HG03175 (cell line): ENCODE measurements at regions not wholly inside any gene's neighbourhood (a gene's known extent, or its start where the extent isn't known, plus 50 kb on each side); places are given as distances from the start of the nearest gene placed in this dataset.
"Not testable (repeated sequence)": the region's sequence is repeated elsewhere in the genome, so short reads cannot be mapped to it uniquely, and the experiment has no call there.

Source experiments
- ATAC-seq: cut with Tn5 transposase; IDR thresholded peaks from one replicate; pipeline ENCODE4 v1.9.1; 2021; ENCODE audit warnings: mild to moderate bottlenecking, moderate library complexity; ENCODE audit not compliant: unreplicated experiment

DNA sequence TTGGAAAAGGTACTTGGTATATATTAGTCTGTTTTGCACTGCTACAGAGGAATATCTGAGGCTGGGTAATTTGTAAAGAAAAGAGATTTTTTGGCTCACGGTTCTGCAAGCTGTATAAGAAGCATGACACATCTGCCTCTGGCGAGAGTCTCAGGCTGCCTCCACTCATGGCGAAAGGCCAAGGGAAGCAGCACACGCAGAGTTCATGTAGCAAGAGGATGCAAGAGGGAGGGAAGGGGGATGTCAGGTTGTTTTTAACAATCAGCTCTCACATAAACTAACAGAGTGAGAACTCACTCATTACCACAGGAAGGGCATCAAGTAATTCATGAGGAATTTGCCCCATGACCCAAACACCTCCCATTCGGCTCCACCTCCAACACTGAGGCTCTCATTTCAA is 484.8 kb upstream of the DPP6 start:
- ATAC-seq = no peak

DNA sequence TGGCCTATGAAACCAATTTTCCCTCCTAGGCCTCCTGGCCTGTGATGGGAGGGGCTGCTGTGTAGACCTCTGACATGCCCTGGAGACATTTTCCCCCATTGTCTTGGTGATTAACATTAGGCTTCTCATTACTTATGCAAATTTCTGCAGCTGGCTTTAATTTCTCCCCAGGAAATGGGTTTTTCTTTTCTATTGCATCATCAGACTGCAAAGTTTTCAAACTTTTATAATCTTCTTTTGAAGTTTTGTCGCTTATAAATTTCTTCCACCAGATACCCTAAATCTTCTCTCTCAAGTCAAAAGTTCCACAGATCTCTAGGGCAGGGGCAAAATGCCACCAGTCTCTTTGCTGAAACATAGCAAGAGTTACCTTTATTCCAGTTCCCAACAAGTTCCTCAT is 482.7 kb upstream of the DPP6 start:
- ATAC-seq = not testable (repeated sequence)

DNA sequence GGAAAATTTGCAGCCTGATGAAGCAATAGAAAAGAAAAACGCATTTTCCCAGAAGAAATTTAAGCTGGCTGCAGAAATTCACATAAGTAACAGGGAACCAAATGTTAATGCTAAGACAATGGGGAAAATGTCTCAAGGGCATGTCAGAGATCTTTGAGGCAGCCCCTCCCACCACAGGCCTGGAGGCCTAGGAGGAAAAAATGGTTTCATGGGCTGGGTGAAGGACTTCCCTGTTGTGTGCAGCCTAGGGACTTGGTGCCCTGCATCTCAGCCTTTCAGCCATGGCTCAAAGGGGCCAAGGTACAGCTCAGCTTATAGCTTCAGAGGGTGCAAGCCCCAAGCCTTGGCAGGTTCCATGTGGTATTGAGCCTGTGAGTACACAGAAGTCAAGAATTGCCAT is 476.1 kb upstream of the DPP6 start:
- ATAC-seq = no peak

DNA sequence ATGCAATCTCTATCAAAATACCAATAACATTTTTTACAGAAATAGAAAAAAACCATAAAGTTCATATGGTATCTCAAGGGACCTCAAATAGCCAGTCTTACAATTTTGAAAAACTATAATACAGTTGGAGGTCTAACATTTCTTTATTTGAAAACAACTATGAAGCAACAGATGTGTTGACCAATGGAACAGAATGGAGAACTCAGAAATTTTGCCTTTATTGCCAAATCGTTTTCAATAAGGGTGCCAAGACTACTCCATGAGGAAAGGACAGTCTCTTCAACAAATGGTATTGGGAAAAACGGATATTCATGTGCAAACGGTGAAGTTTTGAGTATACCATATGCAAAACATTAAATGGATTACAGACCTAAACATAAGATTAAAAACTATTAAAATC is 470.8 kb upstream of the DPP6 start:
- ATAC-seq = no peak

DNA sequence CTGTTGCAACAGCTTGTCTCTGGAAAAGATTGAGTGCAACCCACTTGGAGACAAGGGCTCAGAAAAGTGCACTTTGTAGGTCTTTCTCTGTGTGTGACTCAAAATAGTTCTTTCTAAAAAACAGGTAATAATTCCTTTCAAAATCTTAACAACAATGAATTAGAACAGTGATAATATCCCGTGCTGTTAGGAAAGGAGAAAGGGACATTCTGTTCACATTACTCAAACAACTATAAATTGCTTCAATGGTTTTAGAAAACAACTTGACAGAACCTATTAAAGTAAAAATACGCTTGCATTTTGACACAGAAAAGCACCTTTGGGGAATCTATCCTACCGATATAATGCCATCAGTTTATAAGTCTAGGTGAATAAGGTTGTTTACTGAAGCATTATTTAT is 468.1 kb upstream of the DPP6 start:
- ATAC-seq = no peak

DNA sequence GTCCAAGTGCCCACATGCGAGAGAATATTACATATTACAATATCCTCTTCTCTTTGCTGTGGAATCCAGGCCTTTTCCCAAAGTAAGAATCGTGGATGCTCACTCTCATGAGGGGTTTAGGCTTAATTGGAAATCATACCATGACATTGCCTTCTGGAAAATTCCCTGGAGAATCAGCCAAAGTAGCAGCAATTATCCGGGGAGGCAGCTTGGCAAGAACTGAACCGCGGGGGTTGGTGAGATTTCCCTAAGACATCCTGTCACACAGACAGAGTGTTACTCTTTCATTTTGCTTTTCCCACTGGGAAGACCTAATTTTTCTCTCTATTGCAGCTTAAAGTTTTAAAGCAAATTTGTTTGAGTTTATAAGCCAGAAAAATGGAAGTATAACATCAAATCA is 463.6 kb upstream of the DPP6 start:
- ATAC-seq = no peak

DNA sequence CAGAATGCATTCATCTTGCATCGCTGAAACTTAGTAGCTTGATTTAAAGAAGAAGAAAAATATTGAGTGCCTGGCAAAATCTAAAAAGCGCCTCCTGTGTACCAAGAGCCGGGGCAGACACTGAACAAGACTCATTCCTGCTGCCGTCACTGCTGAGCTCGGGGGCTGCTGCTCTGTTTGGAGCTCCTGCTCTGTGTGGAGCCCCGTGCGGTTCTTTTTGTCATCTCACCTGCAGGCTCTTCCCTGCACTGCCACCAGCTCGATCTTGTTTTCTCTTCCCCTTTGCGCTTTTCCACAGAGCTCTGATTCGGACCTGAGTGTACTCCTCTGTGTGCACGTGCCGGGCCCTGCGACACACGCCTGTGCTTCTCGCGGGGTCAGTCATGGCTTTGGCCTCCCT is 462.1 kb upstream of the DPP6 start:
- no peak for ATAC-seq

DNA sequence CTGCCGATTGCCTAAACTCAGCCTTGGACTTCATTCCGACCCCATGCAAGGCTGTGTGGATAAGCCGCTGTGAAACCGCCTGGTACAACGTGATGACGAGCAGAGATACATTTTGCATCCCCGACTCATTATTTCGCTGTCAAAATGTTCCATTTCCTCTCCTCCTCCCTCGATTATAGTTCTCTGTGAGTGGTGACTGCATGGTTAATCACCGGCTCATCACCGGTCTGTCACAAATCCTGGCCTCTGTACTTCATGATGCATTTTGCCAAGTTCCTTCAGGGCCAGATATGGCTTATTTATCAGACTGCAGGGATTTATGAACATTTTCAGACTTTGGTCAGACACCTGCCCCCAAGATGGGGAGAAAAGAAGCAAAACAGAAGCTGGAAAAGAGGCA is 461.6 kb upstream of the DPP6 start:
- ATAC-seq = no peak

DNA sequence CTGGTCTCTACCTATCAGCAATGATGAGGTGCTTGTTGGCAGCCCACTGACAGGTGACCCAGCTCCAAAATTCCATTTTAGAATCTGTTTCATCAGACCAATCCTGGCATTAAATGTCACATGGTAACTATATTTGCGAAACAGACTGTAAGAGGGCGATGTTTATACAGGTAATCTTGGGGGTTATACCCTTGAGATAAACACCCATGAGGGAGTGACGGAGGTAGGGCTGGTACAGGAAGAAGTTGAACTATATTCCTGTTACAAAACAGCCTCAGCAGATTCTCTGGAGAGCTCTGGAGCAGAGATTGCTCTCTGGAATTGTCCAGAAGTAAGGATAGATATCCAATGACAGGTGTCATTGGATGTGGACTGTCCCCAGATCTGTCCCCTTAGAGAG is 444.8 kb upstream of the DPP6 start:
- ATAC-seq = no peak

DNA sequence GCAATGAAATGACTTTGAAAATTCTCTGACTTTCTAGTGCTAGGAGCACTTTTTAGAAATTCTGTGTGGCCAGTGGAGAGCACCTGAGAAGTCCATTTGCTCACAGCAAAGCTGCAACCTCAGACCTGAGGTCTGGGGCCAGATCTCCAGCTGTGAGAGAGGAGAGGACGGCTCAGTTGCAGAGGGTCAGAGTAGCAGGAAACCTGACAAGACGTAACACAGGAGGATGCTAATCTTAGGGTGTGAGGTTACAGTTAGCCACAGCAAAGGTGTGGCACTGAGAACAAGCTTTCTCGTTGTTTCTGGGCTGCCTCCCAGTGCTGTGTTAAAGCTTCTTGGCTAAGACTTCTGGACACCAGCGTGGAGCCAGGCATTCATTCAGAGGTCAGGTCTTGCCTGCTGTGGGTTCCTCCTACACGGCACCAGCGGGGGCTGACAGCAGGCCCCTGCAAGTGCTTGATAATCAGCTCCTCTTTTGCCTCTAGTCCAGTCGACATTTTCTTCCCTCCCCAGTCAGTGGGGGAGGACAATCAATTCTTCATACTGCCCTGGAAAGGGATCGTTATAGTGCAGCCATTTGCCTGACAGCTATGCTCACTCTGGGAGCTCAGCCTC is 435.4 kb upstream of the DPP6 start:
- ATAC-seq = no peak

DNA sequence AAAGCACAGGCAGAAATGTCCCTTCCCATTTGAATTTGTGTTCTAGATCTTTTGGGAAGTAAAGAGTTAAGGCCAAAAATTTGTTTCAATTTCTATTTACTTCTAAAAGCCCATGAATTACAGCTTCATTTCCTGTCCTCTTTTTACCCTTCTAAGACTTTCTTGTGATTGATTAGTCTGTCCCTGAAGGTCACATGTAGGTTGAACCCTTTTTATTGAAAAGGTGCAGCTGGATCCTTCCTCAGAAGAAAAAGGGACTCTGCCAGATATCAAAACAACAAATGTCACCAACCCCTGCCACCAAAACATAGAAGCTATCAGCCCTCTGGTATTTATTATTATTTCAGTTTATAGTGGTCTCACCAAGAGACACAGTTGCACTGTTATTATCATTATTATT is 424.9 kb upstream of the DPP6 start:
- no peak for ATAC-seq

DNA sequence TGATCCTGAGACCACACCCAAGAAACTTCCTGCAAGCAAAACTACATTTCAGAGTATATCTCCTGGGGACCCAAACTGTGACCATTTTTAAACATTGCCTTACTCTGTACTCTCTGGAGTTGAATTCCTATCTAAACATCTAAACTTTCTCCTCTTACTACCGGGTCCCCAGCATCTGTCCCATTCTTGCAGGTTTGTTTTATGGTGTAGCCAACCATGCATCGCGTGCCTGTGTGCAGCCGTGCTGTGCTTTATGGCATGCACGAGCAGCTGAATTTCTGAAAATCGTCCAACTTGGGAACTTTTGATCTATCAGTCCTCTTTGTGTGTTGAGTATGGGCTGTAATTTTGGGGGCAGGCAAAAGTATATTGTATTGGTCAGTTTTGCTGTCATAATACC is 423.8 kb upstream of the DPP6 start:
- no peak for ATAC-seq

DNA sequence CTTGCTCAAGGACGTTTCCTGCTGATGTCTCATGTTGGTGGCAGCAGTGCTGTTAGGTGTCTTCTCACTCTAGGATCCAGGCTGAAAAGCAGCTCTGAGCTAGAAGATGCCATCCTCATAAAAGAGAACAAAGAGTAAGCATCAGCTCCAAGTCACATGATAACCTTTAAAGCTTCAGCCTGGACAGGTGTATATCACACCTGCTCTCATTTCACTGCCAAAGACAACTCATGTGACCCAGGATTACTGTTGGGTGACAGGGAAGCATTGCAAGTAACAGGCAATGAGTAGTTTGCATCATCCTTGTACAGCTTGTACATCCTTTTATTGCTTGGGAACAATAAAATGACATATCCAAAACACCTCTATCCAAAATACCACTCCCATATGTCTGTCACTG is 423.4 kb upstream of the DPP6 start:
- no peak for ATAC-seq

DNA sequence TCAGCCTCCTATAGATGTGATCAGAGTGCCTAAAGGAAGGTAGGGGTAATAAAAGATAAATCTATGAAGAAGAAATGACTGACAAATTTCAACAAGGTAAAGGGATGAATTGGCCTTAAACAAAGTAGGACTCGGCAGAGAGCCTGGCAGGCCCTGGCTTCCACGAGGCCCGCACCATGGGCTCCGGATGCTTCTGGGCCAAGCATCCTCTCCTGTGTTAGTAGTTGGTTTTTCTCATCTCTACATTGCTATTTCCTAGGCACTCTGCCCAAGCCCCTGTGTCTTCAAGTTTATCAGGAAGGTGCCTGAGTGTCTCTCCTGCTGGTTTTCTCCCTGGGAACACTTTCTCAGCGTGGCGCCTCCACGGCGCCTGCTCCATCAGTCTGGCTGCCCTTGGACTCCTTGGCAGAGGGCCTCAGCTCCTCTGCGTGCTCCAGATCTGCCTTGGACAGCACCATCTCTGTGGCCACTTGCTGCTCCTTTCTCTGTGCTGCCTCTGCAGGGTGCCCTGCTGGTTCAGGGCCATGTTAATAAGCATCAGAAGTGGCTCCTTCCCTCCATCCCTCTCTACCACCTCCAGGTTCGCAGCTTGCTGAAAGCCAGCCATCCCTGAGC is 413.3 kb upstream of the DPP6 start:
- ATAC-seq = no peak

DNA sequence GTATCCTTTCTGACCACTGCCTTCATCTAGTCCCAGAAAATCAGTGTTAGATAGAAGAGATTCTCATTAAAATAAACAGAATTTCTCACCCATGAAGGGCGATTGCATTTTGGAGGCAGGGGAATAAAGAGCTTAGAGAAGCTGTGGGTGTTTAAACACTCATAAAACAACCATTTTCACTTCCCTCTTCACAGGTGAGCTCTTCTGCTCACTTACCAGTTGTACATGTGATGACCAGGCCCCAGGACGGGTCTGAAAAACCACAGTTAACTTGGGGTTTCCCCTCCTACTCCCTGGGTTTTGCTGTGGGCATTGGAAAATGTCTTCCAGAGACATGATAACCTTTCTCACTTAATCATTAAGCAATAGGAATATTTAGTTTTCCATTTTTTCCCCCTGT is 411.6 kb upstream of the DPP6 start:
- ATAC-seq = no peak

DNA sequence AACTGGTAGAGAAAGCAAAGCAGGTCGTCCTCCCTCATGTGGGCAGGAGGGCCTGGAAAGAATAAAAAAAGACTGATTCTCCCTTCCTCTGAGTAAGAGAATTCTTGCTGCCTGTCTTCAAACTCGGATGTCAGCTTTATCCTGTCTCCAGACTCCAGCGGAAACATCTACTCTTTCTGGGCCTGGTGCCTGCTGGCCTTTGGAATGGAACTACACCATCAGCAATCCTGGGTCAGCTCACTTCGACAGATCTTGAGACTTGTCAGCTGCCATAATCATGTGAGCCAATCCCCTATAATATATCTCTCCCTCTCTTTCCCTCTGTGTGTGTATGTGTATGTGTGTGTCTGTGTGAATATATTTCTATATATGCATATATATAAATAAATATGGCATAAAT is 411.0 kb upstream of the DPP6 start:
- ATAC-seq = no peak

DNA sequence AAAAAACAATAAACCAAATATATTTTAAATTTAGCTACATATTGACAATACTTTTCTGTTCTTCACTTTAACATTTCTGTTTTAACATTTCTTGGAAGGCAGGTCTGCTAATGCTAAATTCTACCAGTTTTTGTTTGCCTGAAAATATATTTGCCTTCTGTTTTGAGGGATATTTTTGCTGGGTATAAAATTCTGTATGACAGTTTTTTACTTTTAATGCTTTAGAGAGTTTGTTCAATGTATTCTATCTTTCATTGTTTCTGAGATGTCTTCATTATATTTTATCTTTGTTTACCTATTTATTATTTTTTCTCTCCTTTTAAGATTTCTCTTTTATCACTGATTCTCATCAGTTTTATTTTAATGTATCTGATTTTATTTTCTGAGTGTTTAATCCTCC is 409.2 kb upstream of the DPP6 start:
- ATAC-seq = no peak

DNA sequence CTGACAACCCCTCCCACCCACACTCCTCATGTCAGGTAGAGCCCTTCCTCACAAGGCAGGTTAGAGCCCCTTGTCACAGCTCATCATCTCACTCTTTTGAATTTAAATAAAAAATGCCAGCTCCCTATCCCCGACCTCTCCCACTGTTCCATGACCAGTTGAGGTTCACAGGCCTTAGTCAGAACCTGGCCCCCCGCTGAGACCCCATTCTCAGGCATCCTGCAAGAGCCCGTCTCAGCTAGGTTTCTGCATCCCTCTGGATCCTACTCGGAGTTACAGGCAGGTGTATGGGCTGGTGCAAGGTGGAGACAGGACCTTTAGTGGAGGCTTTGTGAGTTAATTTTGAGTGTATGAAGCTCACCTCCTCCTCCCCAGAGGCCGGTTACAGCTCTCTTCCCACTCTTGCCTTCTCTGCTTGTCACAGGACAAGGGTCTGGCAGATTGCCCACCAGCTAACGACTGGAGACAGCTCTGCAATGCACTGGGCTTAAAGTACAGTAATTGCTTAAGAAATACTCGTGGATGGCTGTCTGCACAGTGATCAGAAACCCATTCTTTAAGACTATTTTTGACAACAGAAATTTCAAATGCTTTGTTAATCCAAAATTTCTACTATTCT is 394.9 kb upstream of the DPP6 start:
- no peak for ATAC-seq

DNA sequence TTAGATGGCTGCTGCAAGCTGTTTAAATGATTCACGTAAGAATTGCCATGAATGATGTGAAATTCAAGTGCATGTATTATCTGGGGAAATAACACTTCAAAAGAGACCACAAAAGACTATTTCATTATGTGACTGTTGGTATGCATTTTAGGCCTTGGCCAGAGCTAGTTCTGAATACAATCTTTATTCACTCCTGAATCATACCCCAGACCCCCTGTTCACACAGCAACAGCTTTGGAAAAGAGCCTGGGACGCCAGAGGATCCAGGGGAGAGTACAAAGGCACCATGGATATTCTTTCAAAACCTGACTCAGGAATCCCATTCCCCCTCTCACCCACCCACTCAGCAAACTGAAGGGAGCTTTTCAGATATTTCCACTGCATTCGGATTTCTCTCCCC is 377.1 kb upstream of the DPP6 start:
- no peak for ATAC-seq

DNA sequence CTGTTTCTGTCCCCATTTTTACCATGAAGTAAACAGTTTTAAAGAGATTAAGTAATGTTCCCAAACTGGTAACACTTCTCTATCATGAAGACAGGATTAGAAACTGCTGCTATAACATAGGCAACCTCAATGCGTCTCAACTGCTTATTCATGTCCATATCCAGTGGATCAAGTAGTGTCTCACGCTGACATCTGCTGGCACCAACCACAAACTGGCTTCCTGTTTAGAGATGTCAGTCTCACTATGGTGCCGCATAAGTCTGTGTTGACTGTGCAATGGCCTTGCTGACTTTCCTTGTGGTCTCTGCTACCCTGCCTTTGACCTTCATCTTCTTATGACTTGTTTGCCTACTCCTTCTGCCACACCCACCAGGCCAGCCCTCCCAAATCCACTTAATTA is 369.6 kb upstream of the DPP6 start:
- ATAC-seq = no peak

DNA sequence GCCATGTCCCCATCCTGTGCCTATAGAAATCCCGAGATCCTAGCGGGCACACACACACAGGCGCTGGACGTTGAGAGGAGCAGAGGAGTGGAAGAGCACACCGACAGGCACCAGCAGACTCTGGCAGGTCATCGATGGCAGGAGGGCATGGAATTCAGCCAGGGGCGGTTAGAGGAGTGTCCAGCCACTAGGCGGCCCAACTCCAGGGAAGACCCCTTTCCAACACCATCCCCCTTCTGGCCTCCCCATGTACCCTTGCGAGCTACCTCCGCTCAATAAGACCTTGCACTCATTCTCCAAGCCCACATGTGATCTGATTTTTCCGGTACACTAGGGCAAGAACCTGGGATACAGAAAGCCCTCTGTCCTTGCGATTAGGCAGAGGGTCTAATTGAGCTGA is 356.0 kb upstream of the DPP6 start:
- ATAC-seq = no peak

DNA sequence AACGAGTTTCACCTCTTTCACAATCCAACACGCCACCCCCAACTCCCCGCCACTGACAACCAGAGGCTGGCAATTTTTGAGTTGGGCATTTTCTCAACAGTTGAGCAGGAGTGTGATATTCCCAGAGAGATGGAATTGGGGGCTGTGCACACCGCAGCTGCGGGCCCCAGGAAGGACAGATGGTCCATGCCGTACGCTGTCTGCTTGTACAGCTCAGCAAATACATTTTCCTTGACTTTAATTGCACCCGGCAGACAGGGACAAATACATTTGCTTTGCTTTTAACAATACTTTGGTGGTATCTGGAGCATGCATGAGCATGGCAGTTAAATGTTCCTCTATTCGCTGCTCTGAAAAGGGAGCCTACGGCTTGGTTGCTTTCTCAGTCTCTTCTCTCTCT is 354.2 kb upstream of the DPP6 start:
- ATAC-seq = no peak

DNA sequence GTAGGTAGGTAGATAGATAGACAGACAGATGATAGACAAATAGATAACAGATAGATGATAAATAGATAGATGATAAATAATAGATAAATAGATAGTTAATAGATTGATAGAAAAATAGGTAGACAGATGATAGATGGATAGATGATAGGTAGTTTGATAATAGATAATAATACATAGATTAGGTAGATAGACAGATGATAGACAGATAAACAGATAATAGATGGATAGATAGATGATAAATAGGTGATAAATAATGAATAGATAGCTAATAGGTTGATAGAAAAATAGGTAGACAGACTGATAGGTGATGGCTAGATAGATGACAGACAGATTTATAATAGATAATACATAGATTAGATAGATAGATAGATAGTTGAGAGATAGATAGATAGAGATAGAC is 350.5 kb upstream of the DPP6 start:
- ATAC-seq = no peak
